HG02981 (cell line): ENCODE measurements at regions not wholly inside any gene's neighbourhood (a gene's known extent, or its start where the extent isn't known, plus 50 kb on each side); places are given as distances from the start of the nearest gene placed in this dataset.
"Not testable (repeated sequence)": the region's sequence is repeated elsewhere in the genome, so short reads cannot be mapped to it uniquely, and the experiment has no call there.

Experiments
- ATAC-seq: cut with Tn5 transposase; IDR thresholded peaks from one replicate; pipeline ENCODE4 v1.9.1; 2021; ENCODE audit warnings: mild to moderate bottlenecking, moderate library complexity; ENCODE audit not compliant: unreplicated experiment

DNA sequence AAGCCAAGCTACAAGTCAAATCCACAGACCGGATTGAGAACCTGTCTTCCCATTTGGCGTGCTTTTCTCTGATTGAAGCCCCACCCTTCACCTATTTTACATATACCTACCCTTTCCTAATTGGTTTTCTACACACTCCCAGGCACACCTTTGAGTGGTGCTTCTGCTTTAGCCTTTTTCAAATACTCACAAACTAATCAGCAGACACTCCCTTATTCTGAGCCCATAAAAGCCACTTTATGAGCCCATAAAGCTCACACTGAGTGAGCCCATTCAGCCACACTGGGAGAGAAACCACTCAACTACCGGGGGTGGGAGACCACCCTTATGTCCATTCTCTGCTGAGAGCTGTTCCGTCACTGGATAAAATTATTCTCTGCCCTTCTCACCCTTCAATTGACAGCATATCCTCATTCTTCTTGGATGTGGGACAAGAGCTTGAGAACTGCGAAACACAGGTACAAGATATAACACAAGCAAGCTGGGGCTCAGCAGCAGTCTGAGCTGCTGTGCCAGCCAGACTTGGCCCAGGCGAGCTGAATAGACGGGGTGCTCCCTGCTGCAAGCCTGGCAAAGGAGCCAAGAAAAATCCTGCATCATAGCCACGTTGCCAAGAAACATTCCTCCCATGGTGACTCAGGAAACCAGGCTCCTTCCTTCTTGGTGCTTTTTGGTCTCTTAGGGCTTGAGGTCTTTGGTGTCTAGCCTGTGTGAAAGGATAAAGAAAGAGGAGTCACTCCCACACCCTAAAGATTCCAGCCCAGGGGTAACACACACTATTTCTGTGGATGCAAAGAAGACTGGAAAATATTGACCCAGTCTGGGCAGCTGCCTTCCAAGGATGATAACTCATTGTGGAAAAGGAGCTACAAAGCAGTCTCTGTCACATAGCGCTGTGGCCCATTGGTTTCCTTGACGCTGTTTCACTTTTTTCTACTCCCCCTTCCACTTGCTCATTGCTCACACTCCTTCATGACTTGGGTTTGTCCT, 609.7 kb downstream of the MCTP2 start:
- no peak for ATAC-seq

DNA sequence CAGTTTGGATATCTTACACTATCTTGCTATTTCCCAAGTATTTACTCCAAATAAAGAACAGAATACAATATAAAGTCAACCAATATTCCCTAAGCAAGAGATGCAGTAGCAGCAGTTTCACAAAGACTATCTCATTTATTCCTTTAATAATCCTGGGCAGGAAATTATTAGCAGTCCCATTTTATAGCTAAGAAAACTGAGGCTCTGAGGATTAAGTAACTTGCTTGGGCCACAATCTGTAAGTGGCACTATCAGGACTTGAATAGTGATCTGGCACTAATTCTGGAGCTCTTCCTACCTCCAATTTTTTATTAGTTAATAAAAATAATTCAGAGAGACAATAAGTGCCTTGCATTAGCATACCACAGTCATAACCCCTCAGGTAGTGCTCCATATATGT, 611.7 kb downstream of the MCTP2 start:
- no peak for ATAC-seq

DNA sequence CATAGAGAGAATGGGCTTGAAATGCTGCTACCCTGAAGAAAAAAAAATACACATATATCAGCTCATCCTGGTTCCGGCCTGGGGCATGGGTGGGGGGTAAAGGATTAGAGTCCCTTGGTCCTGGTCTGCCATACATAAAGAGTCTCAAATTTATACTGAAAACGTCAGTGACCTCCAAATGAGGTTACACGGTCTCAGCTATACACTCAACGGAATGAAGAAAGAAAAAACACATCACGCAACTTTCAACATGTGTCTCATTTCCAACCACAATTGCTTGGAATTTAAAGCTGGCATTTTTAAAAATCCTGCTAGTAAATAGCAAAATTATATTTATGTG, 612.8 kb downstream of the MCTP2 start:
- no peak for ATAC-seq

DNA sequence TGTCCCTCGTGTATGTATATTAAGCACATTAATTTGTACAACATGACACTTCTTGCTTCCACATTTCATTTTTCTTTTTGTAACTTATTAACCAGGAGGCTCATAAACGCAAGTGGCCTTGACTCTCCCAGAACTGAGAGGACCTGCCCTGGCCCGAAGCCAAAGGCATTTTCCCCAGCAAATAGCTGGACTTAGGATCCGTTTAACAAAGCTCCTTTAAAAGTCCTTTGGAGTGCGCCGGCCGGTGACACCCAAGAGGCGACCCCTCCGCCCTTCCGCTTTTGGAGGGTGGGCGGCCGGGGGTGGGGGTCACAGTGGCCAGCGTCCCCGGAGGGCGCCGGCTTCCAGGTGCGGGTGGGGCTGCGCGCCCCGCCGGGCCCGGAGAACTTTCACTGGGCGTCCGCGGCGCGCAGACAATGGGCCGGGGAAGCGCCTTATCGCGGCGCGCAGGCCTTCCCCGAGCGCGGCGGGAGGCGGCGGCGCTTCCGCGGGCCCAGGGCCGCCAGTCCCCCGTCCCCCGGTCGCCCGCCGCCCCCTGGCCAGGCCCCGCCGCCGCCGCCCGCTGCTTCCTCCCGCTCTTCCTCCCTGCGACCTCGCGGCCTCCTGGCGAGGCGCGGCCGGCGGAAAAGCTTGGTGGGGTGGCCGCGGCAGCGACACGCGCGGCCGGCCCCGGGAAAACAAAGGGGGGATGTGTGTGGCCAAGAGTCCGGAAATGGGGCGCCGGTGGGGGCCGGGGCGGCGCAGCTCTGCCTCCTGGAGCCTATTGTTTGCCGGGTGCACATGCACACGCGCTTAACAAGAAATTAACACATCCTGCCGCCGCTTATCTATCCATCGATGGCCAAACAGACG, 613.4 kb downstream of the MCTP2 start:
- no peak for ATAC-seq

DNA sequence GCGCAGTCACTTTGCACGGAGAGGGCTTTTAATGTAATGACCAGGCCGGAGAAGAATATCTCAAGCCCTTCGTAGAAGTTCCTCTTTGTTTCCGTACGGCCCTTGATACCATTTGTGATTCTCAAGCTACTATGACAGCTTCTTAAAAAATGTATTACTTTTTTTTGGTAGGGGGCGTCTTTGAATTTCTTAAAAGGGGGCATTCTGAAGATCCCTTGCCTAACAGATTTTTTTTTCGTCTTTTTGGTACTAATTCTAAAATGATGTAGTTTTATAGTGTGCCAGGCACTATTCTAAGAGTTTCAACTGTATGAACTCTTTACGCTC, 614.0 kb downstream of the MCTP2 start:
- ATAC-seq, result no peak

DNA sequence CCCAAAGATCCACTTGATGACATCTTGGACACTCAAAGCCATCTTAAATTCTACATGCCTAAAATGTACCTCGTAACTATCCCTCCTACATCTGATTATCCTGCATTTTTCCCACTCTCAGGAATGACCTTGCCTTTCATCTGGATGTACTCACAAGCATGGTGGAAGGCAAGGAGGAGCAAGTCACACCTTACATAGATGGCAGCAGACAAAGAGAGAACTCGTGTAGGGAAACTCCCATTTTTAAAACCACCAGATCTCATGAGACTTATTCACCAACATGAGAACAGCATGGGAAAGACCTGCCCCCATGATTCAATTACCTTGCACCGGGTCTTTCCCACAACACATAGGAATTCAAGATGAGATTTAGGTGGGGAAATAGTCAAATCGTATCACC, 616.0 kb downstream of the MCTP2 start:
- ATAC-seq, result no peak

DNA sequence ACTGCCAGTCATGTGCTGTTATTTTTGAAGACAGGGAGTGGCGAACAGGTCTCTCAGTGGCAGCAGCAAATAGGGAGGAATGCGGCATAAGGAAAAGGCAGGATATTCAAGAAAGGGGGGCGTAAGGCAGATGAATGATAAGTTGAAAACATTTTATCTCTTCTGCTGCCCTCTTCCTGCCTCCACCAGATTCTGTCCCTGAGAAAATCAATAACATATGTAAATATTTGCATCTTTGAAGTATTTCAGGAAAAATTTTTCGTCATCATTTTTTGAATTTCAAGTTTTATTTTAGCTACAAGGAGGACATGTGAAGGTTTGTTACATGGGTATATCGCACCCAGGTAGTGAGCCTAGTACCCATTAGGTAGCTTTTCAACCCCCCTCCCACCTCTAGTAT, 616.7 kb downstream of the MCTP2 start:
- ATAC-seq, result no peak

DNA sequence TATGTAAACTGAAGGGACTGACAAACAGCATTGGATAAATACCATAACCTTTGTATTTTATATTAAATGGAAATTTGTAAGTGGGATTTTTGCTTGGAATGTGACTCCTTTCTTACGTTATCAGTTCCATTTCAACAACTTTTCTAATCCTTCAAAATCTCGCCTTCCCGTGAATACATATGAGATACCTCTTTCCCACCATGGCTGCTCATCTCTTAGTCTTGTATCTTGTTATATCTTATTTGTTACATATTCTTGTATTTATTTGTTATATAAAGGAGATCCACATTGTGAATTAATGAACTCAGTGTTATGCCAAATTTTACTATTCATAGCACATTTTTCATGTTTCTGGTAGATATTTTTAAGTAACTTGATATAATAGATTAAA, 623.7 kb downstream of the MCTP2 start:
- no peak for ATAC-seq

DNA sequence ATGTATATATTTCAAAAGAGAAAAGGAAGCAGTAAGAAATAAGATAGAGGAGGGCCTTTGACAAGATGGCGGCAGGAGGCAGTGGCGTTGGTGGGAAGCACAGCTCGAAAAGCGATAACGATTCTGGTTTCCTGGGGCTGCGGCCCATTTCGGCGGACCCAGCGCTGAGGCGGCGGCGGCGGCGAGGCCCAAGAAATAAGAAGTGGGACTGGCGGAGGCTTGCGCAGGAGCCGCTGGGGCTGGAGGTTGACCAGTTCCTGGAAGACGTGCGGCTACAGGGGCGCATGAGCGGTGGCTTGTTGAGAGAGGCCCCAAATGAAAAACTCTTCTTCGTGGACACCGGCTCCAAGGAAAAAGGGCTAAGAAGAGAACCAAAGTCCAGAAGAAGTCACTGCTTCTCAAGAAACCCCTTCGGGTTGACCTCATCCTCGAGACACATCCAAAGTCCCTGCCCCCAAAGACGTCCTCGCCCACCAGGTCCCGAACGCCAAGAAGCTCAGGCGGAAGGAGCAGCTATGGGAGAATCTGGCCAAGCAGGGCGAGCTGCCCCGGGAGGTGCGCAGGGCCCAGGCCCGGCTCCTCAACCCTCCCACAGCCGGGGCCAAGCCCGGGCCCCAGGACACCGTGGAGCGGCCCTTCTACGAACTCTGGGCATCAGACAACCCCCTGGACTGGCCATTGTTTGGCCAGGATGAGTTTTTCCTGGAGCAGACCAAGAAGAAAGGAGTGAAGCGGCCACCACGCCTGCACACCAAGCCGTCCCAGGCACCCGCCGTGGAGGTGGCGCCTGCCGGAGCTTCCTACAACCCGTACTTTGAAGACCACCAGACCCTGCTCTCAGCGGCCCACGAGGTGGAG, 624.3 kb downstream of the MCTP2 start:
- no peak for ATAC-seq

DNA sequence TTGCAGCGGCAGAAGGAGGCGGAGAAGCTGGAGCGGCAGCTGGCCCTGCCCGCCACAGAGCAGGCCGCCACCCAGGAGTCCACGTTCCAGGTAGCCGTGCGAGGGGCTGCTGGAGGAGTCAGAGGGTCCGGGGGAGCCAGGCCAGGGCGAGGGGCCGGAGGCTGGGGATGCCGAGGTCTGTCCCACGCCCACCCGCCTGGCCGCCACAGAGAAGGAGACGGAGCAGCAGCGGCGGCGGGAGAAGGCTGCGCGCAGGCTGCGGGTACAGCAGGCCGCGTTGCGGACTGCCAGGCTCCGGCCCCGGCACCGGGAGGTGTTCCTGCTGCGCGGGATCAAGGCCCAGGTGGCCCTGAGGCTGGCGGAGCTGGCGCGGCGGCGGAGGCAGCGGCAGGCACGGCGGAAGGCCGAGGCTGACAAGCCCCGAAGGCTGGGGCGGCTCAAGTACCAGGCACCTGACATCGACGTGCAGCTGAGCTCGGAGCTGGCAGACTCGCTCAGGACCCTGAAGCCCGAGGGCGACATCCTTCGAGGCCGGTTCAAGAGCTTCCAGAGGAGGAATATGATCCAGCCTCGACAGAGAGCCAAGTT, 625.0 kb downstream of the MCTP2 start:
- ATAC-seq, result no peak

DNA sequence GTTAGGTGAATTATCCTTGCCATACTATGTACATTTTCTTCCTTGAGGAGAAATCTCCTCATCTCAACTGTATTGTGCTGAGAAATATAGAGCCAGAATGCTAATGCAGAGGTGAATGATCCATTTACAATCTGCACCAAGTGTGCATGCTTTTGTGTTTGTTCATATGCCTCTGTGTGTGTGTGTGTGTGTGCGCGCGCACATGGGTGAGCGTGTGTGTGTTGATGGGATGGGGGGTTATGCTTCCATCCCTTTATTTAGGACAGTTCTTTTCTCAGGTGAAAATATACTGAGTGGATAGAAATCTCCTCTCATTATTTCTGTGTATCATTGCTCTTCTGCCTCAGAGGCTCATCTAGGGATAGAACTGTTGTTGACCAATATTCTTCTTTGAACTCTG, 626.1 kb downstream of the MCTP2 start:
- no peak for ATAC-seq

DNA sequence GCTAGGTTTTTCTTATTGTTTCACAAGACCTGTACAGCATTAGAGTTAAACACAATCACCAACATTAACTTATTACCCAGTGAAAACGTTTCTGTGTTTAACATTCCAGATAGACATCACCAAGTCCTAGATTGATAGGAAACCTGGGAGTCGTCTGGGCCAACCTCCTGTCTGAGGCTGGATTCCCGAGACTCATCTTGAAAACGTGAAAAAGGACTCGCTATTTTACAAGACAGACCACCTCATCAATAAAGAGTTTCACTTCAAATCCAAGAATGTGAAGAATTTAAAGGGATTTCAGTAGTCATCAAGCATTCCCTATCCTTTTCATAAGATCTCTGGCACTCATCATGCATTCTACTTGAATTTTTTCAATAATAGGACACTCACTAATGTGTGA, 626.6 kb downstream of the MCTP2 start:
- ATAC-seq, result no peak

DNA sequence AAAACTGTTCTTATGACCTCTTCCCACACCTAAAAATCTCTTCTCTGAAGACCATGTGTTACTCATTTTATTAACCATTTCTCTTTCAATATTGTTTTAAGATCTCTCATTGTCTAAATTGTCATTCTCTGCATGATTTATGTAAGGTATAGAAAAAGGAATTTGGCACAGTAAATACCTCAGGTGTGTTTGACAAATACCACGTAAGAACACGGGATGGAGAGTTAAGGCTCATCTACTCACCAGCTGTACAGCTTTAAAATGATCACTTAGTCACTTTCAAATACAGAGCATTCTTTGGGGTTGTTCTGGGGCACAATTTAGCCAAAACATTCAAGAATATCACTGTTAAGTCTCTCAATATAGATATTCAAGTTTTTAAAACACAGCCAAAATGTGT, 627.1 kb downstream of the MCTP2 start:
- ATAC-seq, result no peak

DNA sequence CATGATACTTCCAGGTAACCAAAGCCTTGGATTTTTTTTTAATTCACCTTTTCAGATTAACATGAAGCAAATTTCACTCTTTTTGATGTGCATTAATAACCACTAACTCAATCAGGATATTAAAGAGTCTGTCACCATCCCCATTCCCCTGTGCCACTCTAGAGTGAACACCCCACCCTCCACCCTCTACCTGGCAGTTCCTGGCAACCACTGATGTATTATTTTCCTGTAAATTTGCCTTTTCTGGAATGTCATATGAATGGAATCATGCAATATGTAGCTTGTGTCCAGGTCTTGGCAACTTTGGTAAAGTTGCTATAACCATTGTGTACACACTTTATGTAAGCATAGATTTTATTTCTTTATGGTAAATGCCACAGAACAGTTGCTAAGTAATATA, 627.6 kb downstream of the MCTP2 start:
- no peak for ATAC-seq

DNA sequence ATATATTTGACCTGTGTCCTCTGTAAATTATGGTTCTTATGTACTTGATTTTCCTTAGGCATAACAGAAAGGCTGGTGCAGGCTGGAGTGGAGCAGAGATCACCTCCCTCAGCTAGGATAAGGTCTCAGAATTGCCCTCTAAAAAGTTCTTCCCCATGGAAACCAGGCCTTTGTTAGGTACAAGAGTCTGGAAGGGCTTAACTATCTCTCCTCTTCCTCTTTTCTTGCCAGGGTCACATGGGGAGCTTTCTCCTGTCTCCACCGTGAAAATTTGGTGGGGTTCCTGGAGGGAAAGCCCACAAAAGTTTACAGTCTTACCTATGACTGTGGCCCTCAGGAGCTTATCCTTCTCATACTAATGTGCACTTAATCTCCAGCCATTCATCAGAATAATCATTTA, 633.2 kb downstream of the MCTP2 start:
- ATAC-seq, result no peak

DNA sequence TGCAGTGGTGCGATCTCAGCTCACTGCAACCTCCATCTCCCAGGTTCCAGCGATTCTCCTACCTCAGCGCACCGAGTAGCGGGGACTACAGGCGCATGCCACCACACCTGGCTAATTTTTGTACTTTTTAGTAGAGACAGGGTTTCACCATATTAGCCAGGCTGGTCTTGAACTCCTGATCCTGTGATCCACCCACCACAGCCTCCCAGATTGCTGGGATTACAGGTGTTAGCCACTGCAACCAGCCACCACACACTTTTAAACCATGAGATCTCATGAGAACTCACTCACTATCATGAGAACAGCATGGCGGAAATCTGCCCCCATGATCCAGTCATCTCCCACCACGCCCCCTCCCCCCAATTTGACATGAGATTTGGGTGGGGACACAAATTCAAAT, 636.9 kb downstream of the MCTP2 start:
- not testable (repeated sequence) for ATAC-seq

DNA sequence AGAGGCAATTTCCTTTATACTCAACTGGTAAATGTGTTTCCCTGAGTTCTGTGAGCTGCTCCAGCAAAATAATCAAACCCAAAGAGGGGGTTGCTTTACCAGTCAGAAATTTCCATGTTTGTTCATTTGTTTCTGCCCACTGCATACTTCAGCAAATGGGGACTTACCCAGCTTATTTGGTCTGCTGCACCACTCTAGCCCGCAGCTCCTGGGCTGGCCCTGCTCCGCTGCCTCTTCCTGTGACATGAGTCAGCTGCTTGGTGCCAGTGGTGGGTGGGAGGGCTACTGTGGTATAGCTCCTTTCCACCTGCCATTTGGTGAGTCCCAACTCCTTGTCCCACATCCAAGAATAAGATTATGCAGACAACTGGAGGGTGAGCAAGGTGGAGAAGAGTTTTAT, 644.2 kb downstream of the MCTP2 start:
- ATAC-seq, result no peak

DNA sequence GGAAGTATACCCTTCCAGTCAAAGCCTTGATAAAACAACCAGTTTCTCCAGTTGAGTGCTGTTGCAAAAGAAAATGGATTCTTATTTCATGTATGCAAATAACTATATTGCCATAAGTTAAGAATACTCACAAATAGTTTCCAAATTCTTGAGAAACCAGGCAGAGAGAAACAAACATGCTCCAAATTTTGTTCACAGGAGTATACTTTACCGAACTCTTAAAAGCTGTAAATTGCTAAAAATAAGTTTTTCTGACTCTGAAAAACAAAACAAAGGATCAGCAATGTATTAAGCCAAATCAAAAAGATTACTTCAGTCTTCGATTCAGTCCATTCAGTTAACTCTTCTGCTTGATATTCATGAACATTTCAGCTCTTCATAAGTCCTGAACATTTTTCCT, 646.5 kb downstream of the MCTP2 start:
- ATAC-seq, result no peak

DNA sequence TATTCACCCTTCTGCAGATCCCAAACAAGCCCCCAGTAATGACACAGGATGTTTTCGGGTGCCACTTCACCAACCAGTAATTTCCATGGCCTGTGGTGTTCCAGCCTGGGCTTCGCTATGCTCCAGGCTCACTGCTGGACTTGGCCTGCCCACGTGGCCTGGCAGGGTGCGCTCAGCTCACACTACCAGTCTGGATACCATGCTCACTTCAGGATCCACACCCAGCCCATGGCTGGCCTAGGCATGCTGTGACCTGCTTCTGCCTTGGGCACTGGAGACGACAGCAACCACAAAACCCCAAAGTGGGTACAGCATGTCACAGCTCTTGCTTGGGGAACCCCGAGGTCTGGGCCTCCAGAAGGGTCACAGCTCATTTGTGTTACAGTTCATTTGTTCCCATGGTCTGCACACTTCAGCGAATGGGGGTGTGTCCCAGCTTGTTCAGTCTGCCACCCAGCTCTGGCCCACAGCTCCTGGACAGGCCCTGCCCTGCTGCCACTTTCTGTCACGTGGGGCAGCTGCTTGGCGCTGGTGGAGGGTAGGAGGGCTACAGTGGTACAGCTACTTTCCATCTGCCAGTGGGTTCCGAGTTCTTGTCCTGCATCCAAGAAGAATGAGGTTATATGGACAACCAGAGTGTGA, 650.8 kb downstream of the MCTP2 start:
- no peak for ATAC-seq

DNA sequence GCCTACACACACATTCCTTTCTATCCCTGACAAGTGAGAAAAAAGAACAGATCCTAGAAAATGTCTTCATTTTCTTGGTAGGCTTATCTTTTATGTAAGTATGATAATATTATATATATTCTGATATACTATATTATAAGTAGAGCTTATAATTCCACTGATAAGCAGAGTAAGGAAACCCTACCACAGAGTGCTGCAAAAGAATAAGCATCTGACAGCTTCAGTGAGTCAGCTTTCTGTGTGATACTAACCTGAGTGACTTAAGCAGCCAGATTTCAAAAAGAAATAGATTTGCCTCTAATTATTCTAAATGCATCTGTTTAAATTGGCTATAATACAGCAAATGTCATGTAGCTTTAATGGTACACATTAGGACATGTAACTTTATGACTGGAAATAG, 656.0 kb downstream of the MCTP2 start:
- no peak for ATAC-seq
